ENCODE measurements at regions not wholly inside any gene's neighbourhood (a gene's known extent, or its start where the extent isn't known, plus 50 kb on each side); places are given as distances from the start of the nearest gene placed in this dataset.

GRCh38 chr6:140052736-140053729, 678.6 kb upstream of the CITED2 start:
- H3K4me3 ChIP-seq, result no peak overlapping the region
- H3K27me3 ChIP-seq, result no peaks in the 10 kb centered on the region
- no peaks in the 10 kb centered on the region for H3K9me3 ChIP-seq
- intact Hi-C loops (cut with DNase I; ENCODE audit: low total_unique reads), result no loop called here
- no peak overlapping the region for H3K27ac ChIP-seq
- no peaks in the 10 kb centered on the region for H3K4me1 ChIP-seq
- WGBS, 2 donors, result 88 to 90% methylated on average over 6 of the region's 6 CpGs
- H3K36me3 ChIP-seq (ENCODE audit: low read depth, missing control alignments), result no peaks in the 10 kb centered on the region
- no peak for TF ChIP-seq POLR2A (IDR thresholded peaks at IDR 0.05)
- TF ChIP-seq CTCF (IDR thresholded peaks at IDR 0.05), result peak; percentile 8 to 25 (median 20)
- DNase-seq, result peak; percentile 42

- H3K27ac ChIP-seq, result no peak overlapping the region
- intact Hi-C loops (cut with DNase I; ENCODE audit: low total_unique reads), result no loop called here
- DNase-seq, result no peak
These were observed 677.4 kb upstream of the CITED2 start for GRCh38 chr6:140051521-140052512.

GRCh38 chr6:140050101-140050995, 675.9 kb upstream of the CITED2 start:
- no peak overlapping the region for H3K4me3 ChIP-seq
- TF ChIP-seq CTCF (IDR thresholded peaks at IDR 0.05) (no peak), POLR2A (IDR thresholded peaks at IDR 0.05) (no peak)
- H3K4me1 ChIP-seq, result no peaks in the 10 kb centered on the region
- intact Hi-C loops (cut with DNase I; ENCODE audit: low total_unique reads), result no loop called here
- 72 to 74% methylated on average over 15 of the region's 15 CpGs for WGBS, 2 donors
- H3K27ac ChIP-seq, result no peak overlapping the region
- no peaks in the 10 kb centered on the region for H3K9me3 ChIP-seq
- H3K36me3 ChIP-seq (ENCODE audit: low read depth, missing control alignments), result no peaks in the 10 kb centered on the region
- H3K27me3 ChIP-seq, result no peaks in the 10 kb centered on the region
- no peak for DNase-seq

More at GRCh38 chr6:140051521-140052512, 677.4 kb upstream of the CITED2 start:
- H3K4me1 ChIP-seq, result no peaks in the 10 kb centered on the region
- H3K4me3 ChIP-seq, result no peak overlapping the region
- H3K9me3 ChIP-seq, result no peaks in the 10 kb centered on the region
- H3K27me3 ChIP-seq, result no peaks in the 10 kb centered on the region
- 83 to 86% methylated on average over 7 of the region's 7 CpGs for WGBS, 2 donors
- no peak for TF ChIP-seq POLR2A (IDR thresholded peaks at IDR 0.05)
- TF ChIP-seq CTCF (IDR thresholded peaks at IDR 0.05), result no peak
- H3K36me3 ChIP-seq (ENCODE audit: low read depth, missing control alignments), result no peaks in the 10 kb centered on the region

- no peak overlapping the region for H3K27ac ChIP-seq
These were observed 674.8 kb upstream of the CITED2 start for GRCh38 chr6:140049251-140049650.

More at GRCh38 chr6:140049251-140049650, 674.8 kb upstream of the CITED2 start:
- intact Hi-C loops (cut with DNase I; ENCODE audit: low total_unique reads), result no loop called here
- H3K4me1 ChIP-seq, result no peaks in the 10 kb centered on the region
- 64 to 68% methylated on average over 2 of the region's 2 CpGs for WGBS, 2 donors
- H3K4me3 ChIP-seq, result no peak overlapping the region
- no peak for DNase-seq
- no peaks in the 10 kb centered on the region for H3K9me3 ChIP-seq
- no peak for TF ChIP-seq CTCF (IDR thresholded peaks at IDR 0.05)
- TF ChIP-seq POLR2A (IDR thresholded peaks at IDR 0.05), result no peak
- H3K36me3 ChIP-seq (ENCODE audit: low read depth, missing control alignments), result no peaks in the 10 kb centered on the region
- H3K27me3 ChIP-seq, result no peaks in the 10 kb centered on the region
